ENCODE measurements at regions not wholly inside any gene's neighbourhood (a gene's known extent, or its start where the extent isn't known, plus 50 kb on each side); places are given as distances from the start of the nearest gene placed in this dataset.

- no TSS peak for BruUV-seq (replicated peaks)
- ATAC-seq = no peak
- H3K4me1 ChIP-seq (ENCODE audit: control insufficient read depth, insufficient read depth, low read length) = no peaks in the 10 kb centered on the region
- no peak for FAIRE-seq
- ChIA-PET RAD21 (ENCODE audit: unreplicated experiment) (no interaction called here), POLR2A (no interaction called here), CTCF (interaction anchor here (0.7 to 3.9 kb wide), 2 partner anchors 21 to 1744 kb away, joined by 3 to 17 read pairs; no protein-coding TSS in a partner anchor), SMC1A (ENCODE audit: uncharacterized antibody, unreplicated experiment) (interaction anchor here (0.7 kb wide), 1 partner anchor 20 kb away, joined by 3 read pairs; no protein-coding TSS in a partner anchor)
- no peaks in the 10 kb centered on the region; a peak in 1 of 4 replicates for H3K27me3 ChIP-seq (replicated peaks in 1 of 2; ENCODE audit: control insufficient read depth in 2 of 2, insufficient read depth in 2 of 2, low read length in 1 of 2)
- H4K20me1 ChIP-seq (ENCODE audit: control insufficient read depth, insufficient read depth) = no peaks in the 10 kb centered on the region
- H3K79me2 ChIP-seq (ENCODE audit: control insufficient read depth, insufficient read depth, low read length) = no peaks in the 10 kb centered on the region
- H3K9me3 ChIP-seq (replicated peaks; ENCODE audit: control insufficient read depth, insufficient read depth, low read length) = no peaks in the 10 kb centered on the region
- H3K4me2 ChIP-seq (ENCODE audit: control insufficient read depth, insufficient read depth) = no peak overlapping the region
- H3K9ac ChIP-seq (ENCODE audit: control insufficient read depth, insufficient read depth, low read length) = no peak overlapping the region
- no peaks in the 10 kb centered on the region for H3K36me3 ChIP-seq (ENCODE audit: control insufficient read depth in 2 of 2, insufficient read depth in 2 of 2, low read length in 1 of 2)
- no peak for DNase-seq (ENCODE audit: low read depth, low spot score)
- H3K4me3 ChIP-seq = no peak overlapping the region
- H2AFZ ChIP-seq (ENCODE audit: control insufficient read depth, low read depth, low read length) = no peak overlapping the region
- TF ChIP-seq CHD4 (IDR thresholded peaks at IDR 0.05) = no peak
- WGBS (ENCODE audit: insufficient coverage, insufficient replicate concordance, low lambda C conversion rate, missing lambda C conversion rate) = 12% methylated on average over 3 of the region's 3 CpGs
- in situ Hi-C loops (cut with MboI) (no loop called here), intact Hi-C loops (cut with micrococcal nuclease; ENCODE audit: unreplicated experiment) (no loop called here)
- no peak overlapping the region for H3K27ac ChIP-seq (ENCODE audit: control insufficient read depth, insufficient read depth)
Observed at GRCh38 chr2:157172866-157173578, 84.5 kb upstream of the GALNT5 start.

GRCh38 chr2:157173740-157174184 is 83.7 kb upstream of the GALNT5 start:
- no peak overlapping the region for H3K4me3 ChIP-seq
- no peaks in the 10 kb centered on the region for H3K4me1 ChIP-seq (ENCODE audit: control insufficient read depth, insufficient read depth, low read length)
- DNase-seq (ENCODE audit: low read depth, low spot score) (no peak), ATAC-seq (no peak), FAIRE-seq (no peak)
- WGBS (ENCODE audit: insufficient coverage, insufficient replicate concordance, low lambda C conversion rate, missing lambda C conversion rate) = 38% methylated on average over 5 of the region's 5 CpGs
- no peak overlapping the region for H2AFZ ChIP-seq (ENCODE audit: control insufficient read depth, low read depth, low read length)
- RAD21 ChIA-PET (ENCODE audit: unreplicated experiment) = interaction anchor here (0.6 to 1.2 kb wide), 3 partner anchors 20 to 114 kb away, joined by 3 to 4 read pairs (median 3); no protein-coding TSS in a partner anchor
- no peak overlapping the region for H3K4me2 ChIP-seq (ENCODE audit: control insufficient read depth, insufficient read depth)
- TF ChIP-seq NKRF (conservative IDR thresholded peaks at IDR 0.05) (no peak), DPF2 (IDR thresholded peaks at IDR 0.05) (no peak), TARDBP (IDR thresholded peaks at IDR 0.05; ENCODE audit: borderline replicate concordance) (no peak), ATF3 (IDR thresholded peaks at IDR 0.05; ENCODE audit: borderline replicate concordance, extremely low read depth, low read depth, low read length) (no peak), HDAC6 (IDR thresholded peaks at IDR 0.05; ENCODE audit: unreplicated experiment) (no peak), BCL11A (IDR thresholded peaks at IDR 0.05; ENCODE audit: low read depth, low read length) (no peak), JUND (IDR thresholded peaks at IDR 0.05; ENCODE audit: low read depth, low read length) (no peak), BCLAF1 (IDR thresholded peaks at IDR 0.05) (no peak), TAF1 (IDR thresholded peaks at IDR 0.05; ENCODE audit: borderline replicate concordance, low read depth, low read length) (no peak), PML (IDR thresholded peaks at IDR 0.05; ENCODE audit: low read length) (no peak), ASH2L (IDR thresholded peaks at IDR 0.05; ENCODE audit: borderline replicate concordance, low read depth) (no peak)
- SMC1A ChIA-PET (ENCODE audit: uncharacterized antibody, unreplicated experiment) = interaction anchor here (0.7 to 1.7 kb wide), 4 partner anchors 10 to 120 kb away, joined by 3 to 6 read pairs (median 4); no protein-coding TSS in a partner anchor
- no peak overlapping the region for H3K9ac ChIP-seq (ENCODE audit: control insufficient read depth, insufficient read depth, low read length)
- H3K27me3 ChIP-seq (replicated peaks in 1 of 2; ENCODE audit: control insufficient read depth in 2 of 2, insufficient read depth in 2 of 2, low read length in 1 of 2) = no peaks in the 10 kb centered on the region; a peak in 1 of 4 replicates
- BruUV-seq (replicated peaks) = no TSS peak
- no peaks in the 10 kb centered on the region for H3K79me2 ChIP-seq (ENCODE audit: control insufficient read depth, insufficient read depth, low read length)
- POLR2A ChIA-PET = interaction anchor here (1.1 kb wide), 1 partner anchor 10 kb away, joined by 3 read pairs; no protein-coding TSS in a partner anchor
- no peak overlapping the region for H3K27ac ChIP-seq (ENCODE audit: control insufficient read depth, insufficient read depth)
- H3K9me3 ChIP-seq (replicated peaks; ENCODE audit: control insufficient read depth, insufficient read depth, low read length) = no peaks in the 10 kb centered on the region
- CTCF ChIA-PET = interaction anchor here (0.8 to 3.9 kb wide), 3 partner anchors 18 to 116 kb away, joined by 3 to 17 read pairs (median 6); no protein-coding TSS in a partner anchor
- no peaks in the 10 kb centered on the region for H3K36me3 ChIP-seq (ENCODE audit: control insufficient read depth in 2 of 2, insufficient read depth in 2 of 2, low read length in 1 of 2)
- H4K20me1 ChIP-seq (ENCODE audit: control insufficient read depth, insufficient read depth) = no peaks in the 10 kb centered on the region
- in situ Hi-C loops (cut with MboI) (no loop called here), intact Hi-C loops (cut with micrococcal nuclease; ENCODE audit: unreplicated experiment) (no loop called here)
